Adrenal gland (tissue), 5 donors: ENCODE measurements at regions not wholly inside any gene's neighbourhood (a gene's known extent, or its start where the extent isn't known, plus 50 kb on each side); places are given as distances from the start of the nearest gene placed in this dataset.

Source experiments
- POLR2A ChIP-seq, 2 donors: fragments of 450-650 bp; IDR thresholded peaks; one replicate each; pipeline ENCODE4 v1.6.1; 2017; ENCODE audit warnings: antibody characterized with exemption in 2 of 2, mild to moderate bottlenecking in 2 of 2, moderate library complexity in 1 of 2
- TF ChIP-seq, protein P1 (sequence below), 6 experiments: fragments of 450-650 bp in 4 of 6; fragments of 200-600 bp in 2 of 6; sonication (generic) in 1 of 6; IDR thresholded peaks; 1 replicate in 5 of 6; 2 replicates in 1 of 6; pipeline versions ENCODE4 v1.5.1 to v1.8.0; 2016 to 2021; ENCODE audit warnings: antibody characterized with exemption in 6 of 6, mild to moderate bottlenecking in 2 of 6, moderate library complexity in 1 of 6
- donor health status: DM: no; HTN: no; CAD: no.

DNA sequence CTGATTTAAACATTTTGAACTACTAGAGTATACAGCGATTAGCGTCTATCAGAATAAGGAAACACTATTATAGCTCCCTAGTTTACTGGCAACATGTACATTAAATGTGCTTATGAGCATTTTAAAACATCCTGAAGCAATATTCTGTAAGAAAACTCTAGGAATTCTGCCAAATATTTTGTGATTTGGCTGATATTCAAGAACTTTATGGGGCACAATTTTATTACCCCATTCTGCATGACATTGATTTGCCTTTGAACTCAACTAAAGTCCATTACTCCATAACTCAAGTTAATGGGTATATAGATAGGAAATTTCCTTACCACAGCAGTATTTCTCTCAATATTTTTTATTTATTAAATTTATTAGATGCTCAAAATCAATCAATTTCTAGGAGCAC, 369.9 kb upstream of the KCND2 start:
- TF ChIP-seq, protein P1, sequence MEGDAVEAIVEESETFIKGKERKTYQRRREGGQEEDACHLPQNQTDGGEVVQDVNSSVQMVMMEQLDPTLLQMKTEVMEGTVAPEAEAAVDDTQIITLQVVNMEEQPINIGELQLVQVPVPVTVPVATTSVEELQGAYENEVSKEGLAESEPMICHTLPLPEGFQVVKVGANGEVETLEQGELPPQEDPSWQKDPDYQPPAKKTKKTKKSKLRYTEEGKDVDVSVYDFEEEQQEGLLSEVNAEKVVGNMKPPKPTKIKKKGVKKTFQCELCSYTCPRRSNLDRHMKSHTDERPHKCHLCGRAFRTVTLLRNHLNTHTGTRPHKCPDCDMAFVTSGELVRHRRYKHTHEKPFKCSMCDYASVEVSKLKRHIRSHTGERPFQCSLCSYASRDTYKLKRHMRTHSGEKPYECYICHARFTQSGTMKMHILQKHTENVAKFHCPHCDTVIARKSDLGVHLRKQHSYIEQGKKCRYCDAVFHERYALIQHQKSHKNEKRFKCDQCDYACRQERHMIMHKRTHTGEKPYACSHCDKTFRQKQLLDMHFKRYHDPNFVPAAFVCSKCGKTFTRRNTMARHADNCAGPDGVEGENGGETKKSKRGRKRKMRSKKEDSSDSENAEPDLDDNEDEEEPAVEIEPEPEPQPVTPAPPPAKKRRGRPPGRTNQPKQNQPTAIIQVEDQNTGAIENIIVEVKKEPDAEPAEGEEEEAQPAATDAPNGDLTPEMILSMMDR (IDR thresholded peaks at IDR 0.05) = no peak
- TF ChIP-seq POLR2A (IDR thresholded peaks at IDR 0.05) = no peak
